Caco-2 (cell line): ENCODE measurements at regions not wholly inside any gene's neighbourhood (a gene's known extent, or its start where the extent isn't known, plus 50 kb on each side); places are given as distances from the start of the nearest gene placed in this dataset.

ENCODE experiments used
- BruUV-seq: library from RNA; stranded (reverse); fragments of 400-500 nt; replicated peaks from 2 replicates; lab custom pipeline; 2021; lab: Mats Ljungman, UMichigan
- CTCF ChIA-PET: fragments of 300-600 bp; sonication (Branson Sonifier 250); formaldehyde crosslinking; loops from one replicate; lab custom pipeline; 2022; ENCODE audit warnings: antibody characterized with exemption; lab: Charles Lee
- POLR2A ChIA-PET: fragments of 300-600 bp; sonication (Branson Sonifier 250); formaldehyde crosslinking; loops from one replicate; lab custom pipeline; 2022; ENCODE audit warnings: antibody characterized with exemption; lab: Charles Lee
- DNase-seq, 2 experiments: peaks; one replicate each; pipeline versions ENCODE4 v3.0.0 to v3.0.0-alpha.2; 2020 to 2022
- H3K27me3 ChIP-seq: replicated peaks from 2 replicates; pipeline ENCODE4 v1.6.0; 2011; ENCODE audit warnings: low read length; ENCODE audit not compliant: control insufficient read depth, insufficient read depth
- H3K36me3 ChIP-seq: 2 replicates; pipeline ENCODE4 v1.5.1; 2011; ENCODE audit warnings: low read length; ENCODE audit not compliant: control insufficient read depth, insufficient read depth
- H3K4me1 ChIP-seq: fragments of 250-450 bp; sonication (Bioruptor Pico); 2 replicates; pipeline ENCODE4 v1.5.1; 2020; ENCODE audit warnings: mild to moderate bottlenecking
- H3K4me3 ChIP-seq: 2 replicates; pipeline ENCODE4 v1.5.1; 2011; ENCODE audit warnings: low read depth, mild to moderate bottlenecking, control low read depth, low read length
- H3K9me3 ChIP-seq: fragments of 250-450 bp; sonication (Bioruptor Pico); 2 replicates; pipeline ENCODE4 v1.5.1; 2020; ENCODE audit warnings: mild to moderate bottlenecking, moderate library complexity
- H3K27ac Mint-ChIP-seq: one replicate; pipeline ENCODE4 v1.8.0; 2022; ENCODE audit warnings: mixed read lengths; ENCODE audit not compliant: unreplicated experiment
- H3K27me3 Mint-ChIP-seq: one replicate; pipeline ENCODE4 v1.8.0; 2022; ENCODE audit warnings: mixed read lengths; ENCODE audit not compliant: insufficient read depth, unreplicated experiment
- H3K36me3 Mint-ChIP-seq: one replicate; pipeline ENCODE4 v1.8.0; 2022; ENCODE audit warnings: mild to moderate bottlenecking, mixed read lengths; ENCODE audit not compliant: insufficient read depth, unreplicated experiment
- H3K4me1 Mint-ChIP-seq: one replicate; pipeline ENCODE4 v1.8.0; 2022; ENCODE audit warnings: low read depth, mixed read lengths; ENCODE audit not compliant: unreplicated experiment
- H3K4me3 Mint-ChIP-seq: one replicate; pipeline ENCODE4 v1.8.0; 2022; ENCODE audit warnings: mild to moderate bottlenecking, moderate library complexity, mixed read lengths; ENCODE audit not compliant: unreplicated experiment
- H3K9me3 Mint-ChIP-seq: one replicate; pipeline ENCODE4 v1.8.0; 2022; ENCODE audit warnings: mixed read lengths; ENCODE audit not compliant: unreplicated experiment
- CTCF ChIP-seq, 2 experiments: fragments of 200-600 bp in 1 of 2; IDR thresholded peaks; 1 replicate in 1 of 2; 2 replicates in 1 of 2; pipeline versions ENCODE4 v1.5.1 to v1.8.0; 2011 to 2022; ENCODE audit warnings: antibody characterized with exemption in 1 of 2, control low read depth in 1 of 2, inconsistent platforms in 1 of 2, low read depth in 1 of 2, low read length in 1 of 2, mild to moderate bottlenecking in 1 of 2, moderate library complexity in 1 of 2; ENCODE audit not compliant: insufficient read depth in 1 of 2, severe bottlenecking in 1 of 2, unreplicated experiment in 1 of 2
- intact Hi-C: fragments of 100-400 bp; cut with micrococcal nuclease; formaldehyde crosslinking; loops from one replicate; pipeline ENCODE4 v1.10.0; 2022; ENCODE audit not compliant: unreplicated experiment

GRCh38 chr21:35410656-35411055, 361.6 kb upstream of the RUNX1 start:
- no TSS peak for BruUV-seq
- H3K27ac Mint-ChIP-seq: no peak overlapping the region
- H3K27me3 Mint-ChIP-seq: no peaks in the 10 kb centered on the region
- peaks cover 6% of the 10 kb centered on the region for H3K4me1 ChIP-seq
- ChIA-PET POLR2A (no interaction called here), CTCF (no interaction called here)
- no peaks in the 10 kb centered on the region for H3K36me3 ChIP-seq
- no peaks in the 10 kb centered on the region for H3K36me3 Mint-ChIP-seq
- no peaks in the 10 kb centered on the region for H3K4me1 Mint-ChIP-seq
- H3K4me3 ChIP-seq: no peak overlapping the region
- H3K27me3 ChIP-seq: no peaks in the 10 kb centered on the region
- no peak overlapping the region for H3K4me3 Mint-ChIP-seq
- no peaks in the 10 kb centered on the region for H3K9me3 Mint-ChIP-seq
- no peaks in the 10 kb centered on the region for H3K9me3 ChIP-seq
- no peak for DNase-seq
- TF ChIP-seq CTCF (IDR thresholded peaks at IDR 0.05; ENCODE audit: insufficient read depth in 1 of 2, low read depth in 1 of 2, low read length in 1 of 2, severe bottlenecking in 1 of 2, unreplicated experiment in 1 of 2): no peak
- intact Hi-C loops: no loop called here

- no peak overlapping the region for H3K4me3 Mint-ChIP-seq
- no peaks in the 10 kb centered on the region for H3K9me3 Mint-ChIP-seq
- H3K27me3 Mint-ChIP-seq: no peaks in the 10 kb centered on the region
- ChIA-PET POLR2A (no interaction called here), CTCF (no interaction called here)
- intact Hi-C loops: no loop called here
- H3K9me3 ChIP-seq: no peaks in the 10 kb centered on the region
- H3K27me3 ChIP-seq: no peaks in the 10 kb centered on the region
- no peak overlapping the region for H3K4me3 ChIP-seq
- H3K36me3 ChIP-seq: no peaks in the 10 kb centered on the region
- H3K4me1 ChIP-seq: 0 out of 2 replicates have a peak, but pooled peaks cover under 1% of the 10 kb centered on the region
- no peak for DNase-seq
- H3K4me1 Mint-ChIP-seq: no peaks in the 10 kb centered on the region
- H3K36me3 Mint-ChIP-seq: no peaks in the 10 kb centered on the region
- no peak for TF ChIP-seq CTCF (IDR thresholded peaks at IDR 0.05; ENCODE audit: insufficient read depth in 1 of 2, low read depth in 1 of 2, low read length in 1 of 2, severe bottlenecking in 1 of 2, unreplicated experiment in 1 of 2)
- BruUV-seq: no TSS peak
- H3K27ac Mint-ChIP-seq: no peak overlapping the region
Measured at GRCh38 chr21:35410123-35410522, 361.0 kb upstream of the RUNX1 start.

- POLR2A ChIA-PET: no interaction called here
- Mint-ChIP-seq H3K27ac (no peak overlapping the region), H3K27me3 (no peaks in the 10 kb centered on the region), H3K4me1 (no peaks in the 10 kb centered on the region), H3K36me3 (no peaks in the 10 kb centered on the region), H3K9me3 (no peaks in the 10 kb centered on the region), H3K4me3 (no peak overlapping the region)
- H3K4me3 ChIP-seq: no peak overlapping the region
- no peak for DNase-seq
- H3K27me3 ChIP-seq: no peaks in the 10 kb centered on the region
- BruUV-seq: no TSS peak
- H3K9me3 ChIP-seq: no peaks in the 10 kb centered on the region
- intact Hi-C loops: loop anchor here (10.0 kb wide), 1 partner anchor 436 kb away; no protein-coding TSS in a partner anchor
- H3K4me1 ChIP-seq: no peaks in the 10 kb centered on the region
- H3K36me3 ChIP-seq: no peaks in the 10 kb centered on the region
- CTCF ChIA-PET: no interaction called here
- no peak for TF ChIP-seq CTCF (IDR thresholded peaks at IDR 0.05; ENCODE audit: insufficient read depth in 1 of 2, low read depth in 1 of 2, low read length in 1 of 2, severe bottlenecking in 1 of 2, unreplicated experiment in 1 of 2)
Measured at GRCh38 chr21:35408401-35408800, 359.3 kb upstream of the RUNX1 start.
